IPS-18c (cell line): ENCODE measurements at regions not wholly inside any gene's neighbourhood (a gene's known extent, or its start where the extent isn't known, plus 50 kb on each side); places are given as distances from the start of the nearest gene placed in this dataset.

Experiments used
- H3K4me3 ChIP-seq: 2 replicates; pipeline ENCODE4 v1.7.0; 2013; ENCODE audit warnings: low read depth, mild to moderate bottlenecking, low read length, moderate library complexity; ENCODE audit not compliant: insufficient read depth
- H3K9me3 ChIP-seq: one replicate; pipeline ENCODE4 v1.6.1; 2013; ENCODE audit warnings: mild to moderate bottlenecking, low read length, moderate library complexity; ENCODE audit not compliant: control insufficient read depth, insufficient read depth

GRCh38 chr22:48957311-48957986 lies 870.2 kb downstream of the BRD1 start:
- Histone ChIP-seq H3K9me3 (no peaks in the 10 kb centered on the region), H3K4me3 (no peak overlapping the region)

DNA sequence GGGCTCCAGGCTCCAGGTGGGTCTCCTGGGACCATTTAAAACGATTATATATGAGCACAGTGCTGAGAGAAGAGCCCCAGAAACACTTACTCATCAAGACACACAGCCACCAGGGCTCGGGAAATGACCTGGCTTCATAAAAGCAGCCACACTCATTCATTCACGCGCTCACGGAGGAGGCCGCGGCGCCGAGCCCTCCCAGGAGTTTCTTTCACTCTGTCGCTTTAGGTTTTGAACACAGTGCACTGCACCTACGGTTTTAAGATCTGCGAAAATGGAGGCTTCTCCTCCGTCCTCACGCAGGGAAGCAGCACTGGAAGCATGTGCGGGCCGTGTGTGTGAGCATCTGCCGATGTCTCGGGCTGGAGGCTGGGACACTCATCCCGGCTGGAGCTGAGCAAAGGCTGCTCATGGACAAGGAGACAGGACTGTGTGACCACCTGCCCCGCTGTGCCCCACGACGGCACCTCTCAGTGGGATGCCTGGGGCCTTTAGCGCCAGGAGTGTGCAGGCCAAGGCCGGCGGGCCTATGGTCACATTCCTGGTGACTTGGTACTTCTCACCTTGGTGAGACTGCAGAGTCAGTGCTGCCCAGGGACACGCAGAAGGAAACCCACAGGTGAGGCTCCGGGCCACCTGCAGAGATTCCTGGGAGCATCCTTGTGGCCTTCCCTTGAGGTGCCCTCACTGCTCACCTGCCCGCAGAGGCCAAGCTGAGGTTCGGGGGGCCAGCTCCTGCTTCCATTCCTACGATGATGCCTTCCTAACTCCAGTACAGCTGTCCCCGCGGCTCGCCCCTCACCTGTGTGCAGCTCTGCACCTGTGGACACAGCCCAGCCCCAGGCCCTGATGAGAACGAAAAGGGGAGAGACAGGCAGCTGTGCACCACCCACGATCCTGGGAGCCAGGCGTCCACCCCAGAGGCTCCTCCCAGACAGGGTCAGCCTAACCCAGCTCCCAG lies 872.0 kb downstream of the BRD1 start:
- H3K9me3 ChIP-seq = no peaks in the 10 kb centered on the region
- H3K4me3 ChIP-seq = no peak overlapping the region

DNA sequence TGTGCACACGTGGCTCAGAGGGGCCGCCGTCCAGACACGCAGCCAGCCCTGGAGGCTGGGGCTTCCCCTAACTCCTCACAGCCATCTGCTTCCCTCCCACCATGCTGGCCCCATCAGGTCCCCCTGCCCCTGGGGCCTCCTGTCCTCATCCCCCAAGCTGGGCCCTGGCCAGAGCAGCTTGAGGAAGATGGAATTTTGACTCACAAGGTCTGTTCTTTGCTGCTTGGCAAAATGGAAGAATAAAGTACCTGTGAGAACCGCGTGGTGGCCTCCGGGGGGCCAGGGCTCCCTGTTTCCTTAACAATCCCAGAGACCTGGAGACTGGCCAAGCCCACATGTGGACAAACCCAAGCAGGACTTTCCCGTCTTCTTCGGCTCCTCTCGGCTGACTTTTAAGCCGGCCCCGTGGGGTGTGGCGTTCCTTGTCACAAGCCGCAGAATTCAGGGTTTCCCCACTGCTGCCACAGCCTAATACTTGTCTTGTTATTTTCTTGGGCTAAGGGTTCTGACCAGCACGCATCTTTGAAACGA lies 872.8 kb downstream of the BRD1 start:
- no peaks in the 10 kb centered on the region for H3K9me3 ChIP-seq
- no peak overlapping the region for H3K4me3 ChIP-seq

DNA sequence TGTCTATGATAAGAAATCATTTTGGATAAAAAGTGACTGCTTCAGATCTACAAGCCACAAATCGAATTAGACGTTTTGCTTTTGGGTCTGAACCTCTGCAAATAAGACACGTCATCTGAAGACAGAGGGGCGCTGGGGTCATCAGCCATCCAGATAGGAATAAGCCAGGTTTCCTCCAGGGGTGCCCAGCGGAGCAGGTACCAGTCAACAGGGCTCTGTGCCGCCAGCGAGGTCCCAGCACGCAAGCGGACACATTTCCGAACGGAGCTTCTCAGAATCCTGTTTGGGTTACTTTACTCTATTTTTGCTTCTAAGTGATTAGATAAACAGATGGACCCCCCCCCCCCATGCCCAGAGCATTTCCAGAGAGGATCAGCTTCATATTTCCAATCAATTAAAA lies 873.8 kb downstream of the BRD1 start:
- H3K4me3 ChIP-seq = no peak overlapping the region
- H3K9me3 ChIP-seq = no peaks in the 10 kb centered on the region

DNA sequence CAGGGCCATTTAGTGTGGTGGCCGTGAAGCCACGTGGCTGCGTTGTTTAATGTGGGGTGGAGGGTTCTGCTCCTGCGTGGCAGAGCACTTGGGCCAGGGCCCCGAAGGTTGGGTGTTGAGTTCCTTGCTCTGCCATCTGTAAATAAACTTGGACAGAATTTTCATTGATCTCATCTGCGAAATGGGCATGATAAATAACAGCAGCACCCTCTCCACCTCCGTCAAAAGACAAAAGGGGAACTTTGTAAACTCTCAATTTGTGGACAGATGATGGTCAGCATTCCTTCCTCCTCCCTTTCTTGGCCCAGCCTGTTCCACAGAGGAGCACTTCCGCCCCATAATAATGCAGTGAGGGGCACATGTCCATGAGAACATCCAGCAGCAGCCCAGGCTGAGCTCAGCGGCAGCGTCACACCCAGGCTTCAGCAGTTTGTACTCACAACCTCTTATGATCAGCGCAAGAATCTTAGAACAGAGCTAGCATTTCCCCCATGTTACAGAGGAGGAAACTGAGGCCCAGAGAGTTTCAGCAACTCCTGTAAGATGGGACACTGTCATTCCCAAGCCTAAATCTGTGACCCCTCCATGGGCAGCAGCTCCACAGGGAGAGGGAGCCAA lies 874.5 kb downstream of the BRD1 start:
- H3K4me3 ChIP-seq = no peak overlapping the region
- no peaks in the 10 kb centered on the region for H3K9me3 ChIP-seq

DNA sequence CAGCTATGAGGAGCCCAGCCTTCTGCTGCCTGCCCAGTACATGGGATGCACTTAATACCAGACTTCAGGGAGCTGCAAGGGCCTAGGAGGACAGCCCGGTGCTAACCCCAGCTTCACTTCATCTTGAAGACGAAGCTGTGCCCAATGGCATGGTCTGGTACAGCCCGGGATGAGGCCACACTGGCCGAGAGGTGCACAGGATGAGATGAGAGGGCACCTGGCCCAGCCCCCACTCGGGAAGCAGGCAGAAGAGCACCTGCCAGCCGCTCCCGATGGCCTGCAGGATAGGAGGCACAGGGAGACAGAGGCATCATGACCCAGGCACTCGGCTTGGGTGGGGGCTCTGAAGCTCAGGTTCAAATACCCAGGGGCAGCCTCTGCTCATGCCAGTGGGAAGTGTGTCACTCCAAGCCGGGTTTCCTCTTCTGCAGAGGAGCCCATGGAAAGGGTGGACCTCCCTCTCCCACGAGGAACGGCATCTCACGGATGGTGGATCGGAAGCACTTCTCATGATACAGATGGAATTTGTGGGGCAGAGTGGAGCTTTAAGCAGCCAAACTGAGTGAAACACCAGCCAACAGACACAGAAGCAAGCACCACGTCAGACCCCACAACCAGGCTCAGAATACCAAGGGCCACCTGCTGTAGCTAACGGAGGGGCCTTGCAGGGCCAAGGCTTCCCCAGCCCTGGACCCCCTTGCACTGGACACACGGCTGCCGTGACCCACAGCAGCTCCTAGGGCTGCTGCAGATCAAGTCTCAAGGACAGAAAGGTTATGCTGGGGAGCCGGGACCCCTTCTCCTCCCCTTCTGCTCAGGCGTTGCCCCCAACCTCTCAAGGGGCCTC lies 875.2 kb downstream of the BRD1 start:
- Histone ChIP-seq H3K9me3 (no peaks in the 10 kb centered on the region), H3K4me3 (no peak overlapping the region)

DNA sequence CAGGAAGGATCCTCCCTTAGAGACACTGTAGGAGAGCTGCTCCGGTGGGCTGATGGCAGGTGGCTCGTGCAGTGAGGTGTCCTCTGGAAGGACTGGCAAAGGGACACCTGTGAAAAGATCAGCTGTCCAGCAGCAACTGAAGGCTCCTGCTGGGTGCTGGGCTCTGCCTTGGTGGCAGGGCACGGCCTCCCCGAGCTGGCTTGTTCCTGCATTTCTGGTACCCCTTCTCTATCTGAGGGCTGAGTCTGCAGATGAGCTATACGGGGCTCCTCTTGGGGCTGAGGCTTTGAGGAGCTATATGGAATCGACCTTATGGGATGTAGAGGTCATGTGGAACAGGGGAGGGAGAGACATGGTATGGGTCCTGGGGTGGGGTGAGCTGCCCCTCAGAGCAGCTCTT lies 875.8 kb downstream of the BRD1 start:
- H3K4me3 ChIP-seq = no peak overlapping the region
- no peaks in the 10 kb centered on the region for H3K9me3 ChIP-seq

- Histone ChIP-seq H3K4me3 (no peak overlapping the region), H3K9me3 (no peaks in the 10 kb centered on the region)
Observed at GRCh38 chr22:48950151-48950915, 877.3 kb downstream of the BRD1 start.

- Histone ChIP-seq H3K9me3 (no peaks in the 10 kb centered on the region), H3K4me3 (no peak overlapping the region)
Observed at GRCh38 chr22:48949375-48950149, 878.1 kb downstream of the BRD1 start.

DNA sequence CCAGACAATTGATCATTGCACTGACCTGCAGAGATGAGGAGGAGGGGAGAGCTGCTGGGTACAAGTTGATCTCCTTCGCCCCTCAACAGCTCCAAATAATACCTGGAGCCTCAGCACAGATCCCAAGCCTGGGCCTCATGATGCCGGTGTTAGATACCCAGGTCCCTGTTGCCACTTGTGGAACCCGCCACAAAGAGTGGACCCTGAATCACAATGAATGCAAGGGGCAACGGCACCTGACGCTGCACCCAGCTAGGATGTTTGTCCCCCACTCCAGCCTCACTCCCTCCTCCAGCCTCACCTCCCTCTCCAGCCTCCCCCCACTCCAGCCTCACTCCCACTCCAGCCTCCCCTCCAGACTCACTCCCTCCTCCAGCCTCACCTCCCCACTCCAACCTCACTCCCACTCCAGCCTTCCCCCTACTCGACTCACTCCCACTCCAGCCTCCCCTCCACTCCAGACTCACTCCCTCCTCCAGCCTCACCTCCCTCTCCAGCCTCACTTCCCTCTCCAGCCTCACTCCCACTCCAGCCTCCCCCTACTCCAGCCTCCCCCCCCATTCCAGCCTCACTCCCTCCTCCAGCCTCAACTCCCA lies 879.0 kb downstream of the BRD1 start:
- no peak overlapping the region for H3K4me3 ChIP-seq
- H3K9me3 ChIP-seq = no peaks in the 10 kb centered on the region

DNA sequence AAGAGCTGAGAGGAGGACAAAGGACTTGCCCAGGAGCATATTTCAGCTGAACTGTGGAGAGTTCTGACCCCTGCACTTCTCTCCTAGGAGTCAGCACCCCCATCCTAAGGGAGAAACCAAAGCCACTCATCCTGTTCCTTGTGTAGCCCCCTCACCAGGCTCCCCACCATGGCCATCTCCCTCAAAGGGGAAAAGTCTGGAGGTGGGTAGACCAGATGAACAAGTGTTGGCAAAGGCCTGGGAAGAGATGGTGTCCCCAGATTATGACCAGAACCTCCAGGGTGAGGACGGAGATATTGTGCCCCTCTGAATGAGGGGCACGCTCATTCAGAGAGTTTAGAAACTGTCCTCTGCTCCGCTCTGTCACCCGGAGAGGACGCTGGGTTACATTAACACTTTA lies 880.0 kb downstream of the BRD1 start:
- H3K4me3 ChIP-seq = no peak overlapping the region
- H3K9me3 ChIP-seq = no peaks in the 10 kb centered on the region

DNA sequence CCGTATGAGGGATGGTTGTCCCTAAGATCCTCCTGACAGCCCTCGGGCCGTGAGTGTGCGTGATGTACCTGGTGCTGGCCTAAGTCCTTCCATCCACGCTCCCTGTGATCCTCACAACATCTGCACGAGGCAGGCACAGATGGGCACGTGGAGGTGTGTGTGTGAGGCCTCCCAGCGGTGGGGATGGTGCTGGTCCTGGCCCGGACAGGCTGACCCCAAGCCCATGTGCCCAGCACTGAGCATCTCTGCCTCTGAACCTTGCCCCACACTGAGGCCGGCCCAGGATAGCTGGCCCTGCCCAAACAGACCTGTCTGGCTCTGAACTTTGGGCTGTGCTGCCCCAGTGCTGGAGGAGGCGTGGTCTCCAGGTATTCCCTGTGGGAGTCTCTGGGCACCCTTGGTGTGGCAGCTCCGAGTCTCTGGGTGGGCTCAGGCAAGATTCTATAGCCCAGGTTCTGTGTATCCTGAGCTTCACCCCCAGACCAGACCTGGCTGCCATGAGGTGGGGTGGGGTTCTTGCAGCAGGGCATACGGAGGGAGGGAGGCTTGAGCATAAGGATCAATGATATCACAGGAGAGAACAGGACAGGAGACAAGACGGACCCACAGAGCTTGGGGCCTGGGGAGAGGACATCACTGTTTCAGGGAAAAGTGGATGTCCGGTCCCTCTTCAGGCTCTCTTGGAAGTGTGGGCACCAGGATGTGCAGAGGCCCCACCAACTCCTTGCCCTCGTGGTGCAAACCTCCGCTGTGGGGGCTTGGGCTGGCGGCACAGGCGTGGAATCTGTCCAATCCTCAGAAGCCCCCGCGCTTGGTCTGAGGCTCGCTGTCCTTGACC lies 881.8 kb downstream of the BRD1 start:
- no peak overlapping the region for H3K4me3 ChIP-seq
- H3K9me3 ChIP-seq = no peaks in the 10 kb centered on the region

DNA sequence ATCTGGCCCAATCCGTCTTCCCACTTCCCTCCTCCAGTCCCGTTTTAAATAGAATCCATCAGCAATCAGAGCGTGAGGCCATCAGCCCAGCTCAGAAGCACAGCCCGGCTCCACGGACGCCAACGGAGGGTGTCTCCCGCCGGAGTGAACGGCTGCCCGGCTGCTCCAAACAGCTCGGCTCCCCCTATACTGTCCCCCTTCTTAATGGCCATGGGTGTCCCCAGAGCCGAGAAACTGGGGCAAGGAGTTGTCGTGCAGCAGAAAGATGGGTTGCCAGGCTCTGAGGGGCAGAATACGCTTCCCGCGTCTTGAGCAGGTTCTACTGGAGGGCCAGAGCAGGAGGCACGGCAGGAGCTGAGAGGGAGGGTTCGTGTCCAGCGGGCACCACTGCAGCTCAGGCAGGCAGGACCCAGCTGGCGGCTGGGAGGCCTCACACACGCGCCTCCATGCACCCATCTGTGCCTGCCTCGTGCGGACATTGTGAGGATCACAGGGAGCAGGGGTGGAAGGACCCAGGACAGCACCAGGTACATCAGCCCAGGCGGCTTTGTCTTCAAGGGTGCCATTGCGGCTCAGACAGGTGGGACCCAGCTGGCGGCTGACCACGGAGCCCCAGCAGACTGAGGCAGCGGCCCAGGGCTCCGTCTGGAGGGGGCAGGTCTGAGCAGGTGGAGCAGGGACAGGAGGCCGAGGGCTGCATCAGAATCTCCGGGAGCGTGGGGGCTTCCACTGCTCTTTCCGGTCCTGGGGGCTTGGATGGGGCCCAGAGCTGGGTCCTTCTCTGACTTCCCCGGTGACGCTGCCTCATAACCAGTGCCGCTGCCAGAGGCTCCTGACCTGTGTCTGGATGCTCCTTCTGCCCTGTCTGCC lies 882.7 kb downstream of the BRD1 start:
- Histone ChIP-seq H3K9me3 (no peaks in the 10 kb centered on the region), H3K4me3 (no peak overlapping the region)

DNA sequence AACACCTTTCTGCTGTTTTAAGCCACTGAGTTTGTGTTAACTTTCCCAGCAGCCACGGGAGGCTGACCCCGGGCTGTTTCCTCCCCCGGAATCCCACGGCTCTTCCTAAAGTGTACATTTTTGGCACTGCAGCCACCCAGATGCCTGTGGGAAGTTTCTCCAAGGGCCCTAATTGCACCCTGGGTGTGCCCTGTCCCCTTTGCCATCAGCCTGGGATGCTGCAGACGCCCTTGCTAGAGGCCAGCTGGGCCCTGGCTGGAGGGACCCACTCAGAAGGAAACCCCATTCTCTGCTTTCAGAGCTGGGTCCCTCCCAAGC lies 883.3 kb downstream of the BRD1 start:
- no peak overlapping the region for H3K4me3 ChIP-seq
- H3K9me3 ChIP-seq = no peaks in the 10 kb centered on the region
